OCI-LY7 (cell line): ENCODE measurements at regions not wholly inside any gene's neighbourhood (a gene's known extent, or its start where the extent isn't known, plus 50 kb on each side); places are given as distances from the start of the nearest gene placed in this dataset.

Source experiments
- EZH2phosphoT487 ChIP-seq: fragments of 200-600 bp; sonication (generic); IDR thresholded peaks from 2 replicates; pipeline ENCODE4 v1.6.1; 2018; ENCODE audit warnings: low read depth, borderline replicate concordance, mild to moderate bottlenecking, mixed run types, antibody characterized with exemption, low read length, moderate library complexity, mixed read lengths
- TF ChIP-seq, protein P1 (sequence below): fragments of 200-600 bp; sonication (generic); conservative IDR thresholded peaks from 2 replicates; pipeline ENCODE4 v1.5.1; 2014; ENCODE audit warnings: mild to moderate bottlenecking, antibody characterized with exemption, low read length, moderate library complexity, mixed read lengths

DNA sequence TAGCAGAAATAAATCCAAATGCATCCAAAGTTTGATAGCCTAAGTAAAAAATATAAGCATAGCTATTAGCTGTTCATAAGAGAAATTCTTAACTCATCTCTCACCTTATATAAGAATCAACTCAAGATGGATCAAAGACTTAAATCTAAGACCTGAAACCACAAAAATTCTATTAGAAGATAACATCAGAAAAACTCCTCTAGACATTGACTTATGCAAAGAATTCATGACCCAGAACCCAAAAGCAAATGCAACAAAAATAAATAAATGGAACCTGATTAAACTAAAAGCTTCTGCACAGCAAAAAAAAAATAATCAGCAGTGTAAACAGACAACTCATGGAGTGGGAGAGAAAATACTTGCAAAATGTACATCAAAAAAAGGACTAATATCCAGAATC, 184.3 kb downstream of the TFAP2A start:
- TF ChIP-seq, protein P1, sequence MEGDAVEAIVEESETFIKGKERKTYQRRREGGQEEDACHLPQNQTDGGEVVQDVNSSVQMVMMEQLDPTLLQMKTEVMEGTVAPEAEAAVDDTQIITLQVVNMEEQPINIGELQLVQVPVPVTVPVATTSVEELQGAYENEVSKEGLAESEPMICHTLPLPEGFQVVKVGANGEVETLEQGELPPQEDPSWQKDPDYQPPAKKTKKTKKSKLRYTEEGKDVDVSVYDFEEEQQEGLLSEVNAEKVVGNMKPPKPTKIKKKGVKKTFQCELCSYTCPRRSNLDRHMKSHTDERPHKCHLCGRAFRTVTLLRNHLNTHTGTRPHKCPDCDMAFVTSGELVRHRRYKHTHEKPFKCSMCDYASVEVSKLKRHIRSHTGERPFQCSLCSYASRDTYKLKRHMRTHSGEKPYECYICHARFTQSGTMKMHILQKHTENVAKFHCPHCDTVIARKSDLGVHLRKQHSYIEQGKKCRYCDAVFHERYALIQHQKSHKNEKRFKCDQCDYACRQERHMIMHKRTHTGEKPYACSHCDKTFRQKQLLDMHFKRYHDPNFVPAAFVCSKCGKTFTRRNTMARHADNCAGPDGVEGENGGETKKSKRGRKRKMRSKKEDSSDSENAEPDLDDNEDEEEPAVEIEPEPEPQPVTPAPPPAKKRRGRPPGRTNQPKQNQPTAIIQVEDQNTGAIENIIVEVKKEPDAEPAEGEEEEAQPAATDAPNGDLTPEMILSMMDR: no peak
- no peak for TF ChIP-seq EZH2phosphoT487
